ENCODE measurements at regions not wholly inside any gene's neighbourhood (a gene's known extent, or its start where the extent isn't known, plus 50 kb on each side); places are given as distances from the start of the nearest gene placed in this dataset.

DNA sequence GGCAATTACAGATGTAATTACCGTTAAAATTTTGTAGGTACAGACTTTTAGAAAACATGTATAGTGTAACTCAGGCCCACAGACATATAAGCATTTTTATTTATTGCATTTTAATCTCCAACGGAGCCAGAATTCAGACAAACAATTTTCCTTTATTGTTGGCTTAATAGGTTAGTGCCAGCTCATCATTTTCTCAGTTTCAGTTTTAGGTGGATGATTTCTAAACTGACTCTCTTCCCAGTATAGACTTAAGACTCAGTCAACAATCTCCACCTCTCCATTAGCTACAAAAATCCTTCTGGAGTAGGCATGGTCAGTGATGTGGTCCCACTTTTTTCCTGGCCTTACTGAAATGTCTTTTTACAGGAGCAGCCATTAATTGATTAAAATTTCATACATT lies 994.6 kb downstream of the TBL1XR1 start:
- no peaks in the 10 kb centered on the region for H4K20me1 ChIP-seq (ENCODE audit: insufficient read depth)
- TF ChIP-seq CTCF (conservative IDR thresholded peaks at IDR 0.05; ENCODE audit: low read depth, low read length), result no peak
- peak overlapping the region; percentile 67; the same call in 1 of the 2 replicates for H3K4me2 ChIP-seq

GRCh38 chr3:176193032-176193730 lies 1004.1 kb downstream of the TBL1XR1 start:
- H4K20me1 ChIP-seq (ENCODE audit: insufficient read depth), result no peaks in the 10 kb centered on the region
- H3K27me3 ChIP-seq (ENCODE audit: insufficient read depth, low read depth), result no peaks in the 10 kb centered on the region
- H3K4me2 ChIP-seq, result no peak overlapping the region
- H2AFZ ChIP-seq (ENCODE audit: low read depth), result no peak overlapping the region
- H3K4me3 ChIP-seq (IDR thresholded peaks at IDR 0.05; ENCODE audit: insufficient read depth, low read depth, low read length), result no peak overlapping the region
- H3K27ac ChIP-seq, result no peak overlapping the region
- H3K9ac ChIP-seq, result no peak overlapping the region
- no peaks in the 10 kb centered on the region for H3K36me3 ChIP-seq (ENCODE audit: insufficient read depth)
- no peak for TF ChIP-seq CTCF (conservative IDR thresholded peaks at IDR 0.05; ENCODE audit: low read depth, low read length)
- H3K4me1 ChIP-seq (ENCODE audit: low read depth, poor library complexity, severe bottlenecking), result no peaks in the 10 kb centered on the region
- H3K79me2 ChIP-seq (ENCODE audit: insufficient read depth, low read depth), result no peaks in the 10 kb centered on the region

More for the DNA sequence above, 994.6 kb downstream of the TBL1XR1 start:
- no peaks in the 10 kb centered on the region for H3K79me2 ChIP-seq (ENCODE audit: insufficient read depth, low read depth)
- H3K4me3 ChIP-seq (IDR thresholded peaks at IDR 0.05; ENCODE audit: insufficient read depth, low read depth, low read length), result no peak overlapping the region
- H3K4me1 ChIP-seq (ENCODE audit: low read depth, poor library complexity, severe bottlenecking), result peaks cover 15% of the 10 kb centered on the region
- no peaks in the 10 kb centered on the region for H3K36me3 ChIP-seq (ENCODE audit: insufficient read depth)
- no peak overlapping the region for H3K9ac ChIP-seq
- no peaks in the 10 kb centered on the region for H3K27me3 ChIP-seq (ENCODE audit: insufficient read depth, low read depth)
- peak overlapping the region; percentile 21; the same call in 1 of the 2 replicates for H3K27ac ChIP-seq
- peak overlapping the region; percentile 45 for H2AFZ ChIP-seq (ENCODE audit: low read depth)

DNA sequence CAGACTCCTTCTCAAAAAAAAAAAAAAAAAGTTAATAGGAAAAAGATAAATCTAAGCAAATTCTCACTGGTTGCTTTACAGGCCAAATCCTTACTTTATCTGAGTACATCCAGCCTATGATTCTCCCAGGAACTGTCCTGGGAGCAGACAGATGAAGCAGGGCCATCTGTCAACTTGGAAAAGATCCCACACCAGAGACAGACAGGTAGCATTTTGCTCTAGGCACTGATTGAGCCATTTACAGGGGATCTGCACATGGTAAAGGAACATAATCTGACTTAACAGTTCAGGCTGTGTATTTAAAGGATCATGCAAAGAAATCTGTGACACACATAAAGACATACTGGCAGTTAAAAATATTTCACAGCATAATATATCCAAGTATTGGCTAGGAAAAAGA lies 1006.5 kb downstream of the TBL1XR1 start:
- H3K4me2 ChIP-seq, result no peak overlapping the region
- no peak overlapping the region for H3K27ac ChIP-seq
- no peaks in the 10 kb centered on the region for H3K79me2 ChIP-seq (ENCODE audit: insufficient read depth, low read depth)
- H3K4me1 ChIP-seq (ENCODE audit: low read depth, poor library complexity, severe bottlenecking), result no peaks in the 10 kb centered on the region
- no peaks in the 10 kb centered on the region for H3K27me3 ChIP-seq (ENCODE audit: insufficient read depth, low read depth)
- no peak overlapping the region for H3K9ac ChIP-seq
- TF ChIP-seq CTCF (conservative IDR thresholded peaks at IDR 0.05; ENCODE audit: low read depth, low read length), result no peak
- H4K20me1 ChIP-seq (ENCODE audit: insufficient read depth), result no peaks in the 10 kb centered on the region
- no peaks in the 10 kb centered on the region for H3K36me3 ChIP-seq (ENCODE audit: insufficient read depth)
- no peak overlapping the region for H3K4me3 ChIP-seq (IDR thresholded peaks at IDR 0.05; ENCODE audit: insufficient read depth, low read depth, low read length)
- no peak overlapping the region for H2AFZ ChIP-seq (ENCODE audit: low read depth)

GRCh38 chr3:176183181-176183580 lies 1014.1 kb downstream of the TBL1XR1 start:
- no peak overlapping the region for H3K4me3 ChIP-seq (IDR thresholded peaks at IDR 0.05; ENCODE audit: insufficient read depth, low read depth, low read length)
- no peaks in the 10 kb centered on the region for H3K79me2 ChIP-seq (ENCODE audit: insufficient read depth, low read depth)
- no peaks in the 10 kb centered on the region for H3K27me3 ChIP-seq (ENCODE audit: insufficient read depth, low read depth)
- H4K20me1 ChIP-seq (ENCODE audit: insufficient read depth), result no peaks in the 10 kb centered on the region
- no peak overlapping the region for H3K9ac ChIP-seq
- TF ChIP-seq CTCF (conservative IDR thresholded peaks at IDR 0.05; ENCODE audit: low read depth, low read length), result no peak
- H3K36me3 ChIP-seq (ENCODE audit: insufficient read depth), result no peaks in the 10 kb centered on the region; the same call in 1 of the 2 replicates
- H3K27ac ChIP-seq, result no peak overlapping the region
- no peak overlapping the region for H2AFZ ChIP-seq (ENCODE audit: low read depth)
- no peak overlapping the region for H3K4me2 ChIP-seq
- no peaks in the 10 kb centered on the region for H3K4me1 ChIP-seq (ENCODE audit: low read depth, poor library complexity, severe bottlenecking)

All from KMS-11 (cell line).